WTC11 (cell line): ENCODE measurements at regions not wholly inside any gene's neighbourhood (a gene's known extent, or its start where the extent isn't known, plus 50 kb on each side); places are given as distances from the start of the nearest gene placed in this dataset.

Source experiments
- TCF7 ChIP-seq: sonication (generic); formaldehyde crosslinking; IDR thresholded peaks from 2 replicates; pipeline ENCODE4 v1.8.0; 2022; ENCODE audit warnings: mild to moderate bottlenecking, low read depth, missing genetic modification reagents, moderate library complexity
- TF ChIP-seq, protein P1 (sequence below): fragments of 200-600 bp; IDR thresholded peaks from 2 replicates; pipeline ENCODE4 v1.8.0; 2022; ENCODE audit warnings: antibody characterized with exemption
- TF ChIP-seq, protein P2 (sequence below): sonication (generic); formaldehyde crosslinking; IDR thresholded peaks from 2 replicates; pipeline ENCODE4 v1.8.0; 2023; ENCODE audit warnings: mild to moderate bottlenecking, missing genetic modification reagents
- TF ChIP-seq, protein P3 (sequence below): sonication (generic); formaldehyde crosslinking; IDR thresholded peaks from 2 replicates; pipeline ENCODE4 v1.8.1; 2023; ENCODE audit warnings: mild to moderate bottlenecking, missing genetic modification reagents, moderate library complexity

GRCh38 chr5:39534690-39535089, 109.9 kb upstream of the DAB2 start:
- TF ChIP-seq, protein P1, sequence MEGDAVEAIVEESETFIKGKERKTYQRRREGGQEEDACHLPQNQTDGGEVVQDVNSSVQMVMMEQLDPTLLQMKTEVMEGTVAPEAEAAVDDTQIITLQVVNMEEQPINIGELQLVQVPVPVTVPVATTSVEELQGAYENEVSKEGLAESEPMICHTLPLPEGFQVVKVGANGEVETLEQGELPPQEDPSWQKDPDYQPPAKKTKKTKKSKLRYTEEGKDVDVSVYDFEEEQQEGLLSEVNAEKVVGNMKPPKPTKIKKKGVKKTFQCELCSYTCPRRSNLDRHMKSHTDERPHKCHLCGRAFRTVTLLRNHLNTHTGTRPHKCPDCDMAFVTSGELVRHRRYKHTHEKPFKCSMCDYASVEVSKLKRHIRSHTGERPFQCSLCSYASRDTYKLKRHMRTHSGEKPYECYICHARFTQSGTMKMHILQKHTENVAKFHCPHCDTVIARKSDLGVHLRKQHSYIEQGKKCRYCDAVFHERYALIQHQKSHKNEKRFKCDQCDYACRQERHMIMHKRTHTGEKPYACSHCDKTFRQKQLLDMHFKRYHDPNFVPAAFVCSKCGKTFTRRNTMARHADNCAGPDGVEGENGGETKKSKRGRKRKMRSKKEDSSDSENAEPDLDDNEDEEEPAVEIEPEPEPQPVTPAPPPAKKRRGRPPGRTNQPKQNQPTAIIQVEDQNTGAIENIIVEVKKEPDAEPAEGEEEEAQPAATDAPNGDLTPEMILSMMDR = no peak
- TF ChIP-seq TCF7 = no peak
- TF ChIP-seq, protein P2, sequence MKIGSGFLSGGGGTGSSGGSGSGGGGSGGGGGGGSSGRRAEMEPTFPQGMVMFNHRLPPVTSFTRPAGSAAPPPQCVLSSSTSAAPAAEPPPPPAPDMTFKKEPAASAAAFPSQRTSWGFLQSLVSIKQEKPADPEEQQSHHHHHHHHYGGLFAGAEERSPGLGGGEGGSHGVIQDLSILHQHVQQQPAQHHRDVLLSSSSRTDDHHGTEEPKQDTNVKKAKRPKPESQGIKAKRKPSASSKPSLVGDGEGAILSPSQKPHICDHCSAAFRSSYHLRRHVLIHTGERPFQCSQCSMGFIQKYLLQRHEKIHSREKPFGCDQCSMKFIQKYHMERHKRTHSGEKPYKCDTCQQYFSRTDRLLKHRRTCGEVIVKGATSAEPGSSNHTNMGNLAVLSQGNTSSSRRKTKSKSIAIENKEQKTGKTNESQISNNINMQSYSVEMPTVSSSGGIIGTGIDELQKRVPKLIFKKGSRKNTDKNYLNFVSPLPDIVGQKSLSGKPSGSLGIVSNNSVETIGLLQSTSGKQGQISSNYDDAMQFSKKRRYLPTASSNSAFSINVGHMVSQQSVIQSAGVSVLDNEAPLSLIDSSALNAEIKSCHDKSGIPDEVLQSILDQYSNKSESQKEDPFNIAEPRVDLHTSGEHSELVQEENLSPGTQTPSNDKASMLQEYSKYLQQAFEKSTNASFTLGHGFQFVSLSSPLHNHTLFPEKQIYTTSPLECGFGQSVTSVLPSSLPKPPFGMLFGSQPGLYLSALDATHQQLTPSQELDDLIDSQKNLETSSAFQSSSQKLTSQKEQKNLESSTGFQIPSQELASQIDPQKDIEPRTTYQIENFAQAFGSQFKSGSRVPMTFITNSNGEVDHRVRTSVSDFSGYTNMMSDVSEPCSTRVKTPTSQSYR = no peak
- TF ChIP-seq, protein P3, sequence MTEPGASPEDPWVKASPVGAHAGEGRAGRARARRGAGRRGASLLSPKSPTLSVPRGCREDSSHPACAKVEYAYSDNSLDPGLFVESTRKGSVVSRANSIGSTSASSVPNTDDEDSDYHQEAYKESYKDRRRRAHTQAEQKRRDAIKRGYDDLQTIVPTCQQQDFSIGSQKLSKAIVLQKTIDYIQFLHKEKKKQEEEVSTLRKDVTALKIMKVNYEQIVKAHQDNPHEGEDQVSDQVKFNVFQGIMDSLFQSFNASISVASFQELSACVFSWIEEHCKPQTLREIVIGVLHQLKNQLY (CRISPR knock-in tag) = no peak
